ENCODE measurements at regions not wholly inside any gene's neighbourhood (a gene's known extent, or its start where the extent isn't known, plus 50 kb on each side); places are given as distances from the start of the nearest gene placed in this dataset.

DNA sequence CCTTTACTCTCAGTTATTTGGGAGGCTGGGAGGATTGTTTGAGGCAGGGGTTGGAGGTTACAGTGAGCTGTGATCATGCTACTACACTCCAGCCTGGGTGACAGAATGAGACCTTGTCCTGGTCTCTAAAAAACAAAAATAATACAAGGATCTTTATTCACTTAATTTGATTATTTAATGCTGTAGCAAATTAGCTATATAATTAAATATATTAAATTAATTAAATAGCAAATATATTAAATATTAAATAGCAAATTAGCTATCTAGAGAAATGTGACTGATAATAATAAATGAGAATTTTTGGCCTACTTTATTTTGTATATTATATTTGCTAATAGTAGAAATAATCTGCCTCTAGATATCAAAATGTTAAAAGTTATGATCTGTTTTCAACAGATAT, 298.8 kb upstream of the NAV3 start:
- TF ChIP-seq, protein P1, sequence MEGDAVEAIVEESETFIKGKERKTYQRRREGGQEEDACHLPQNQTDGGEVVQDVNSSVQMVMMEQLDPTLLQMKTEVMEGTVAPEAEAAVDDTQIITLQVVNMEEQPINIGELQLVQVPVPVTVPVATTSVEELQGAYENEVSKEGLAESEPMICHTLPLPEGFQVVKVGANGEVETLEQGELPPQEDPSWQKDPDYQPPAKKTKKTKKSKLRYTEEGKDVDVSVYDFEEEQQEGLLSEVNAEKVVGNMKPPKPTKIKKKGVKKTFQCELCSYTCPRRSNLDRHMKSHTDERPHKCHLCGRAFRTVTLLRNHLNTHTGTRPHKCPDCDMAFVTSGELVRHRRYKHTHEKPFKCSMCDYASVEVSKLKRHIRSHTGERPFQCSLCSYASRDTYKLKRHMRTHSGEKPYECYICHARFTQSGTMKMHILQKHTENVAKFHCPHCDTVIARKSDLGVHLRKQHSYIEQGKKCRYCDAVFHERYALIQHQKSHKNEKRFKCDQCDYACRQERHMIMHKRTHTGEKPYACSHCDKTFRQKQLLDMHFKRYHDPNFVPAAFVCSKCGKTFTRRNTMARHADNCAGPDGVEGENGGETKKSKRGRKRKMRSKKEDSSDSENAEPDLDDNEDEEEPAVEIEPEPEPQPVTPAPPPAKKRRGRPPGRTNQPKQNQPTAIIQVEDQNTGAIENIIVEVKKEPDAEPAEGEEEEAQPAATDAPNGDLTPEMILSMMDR (IDR thresholded peaks at IDR 0.05): no peak
- TF ChIP-seq POLR2A (IDR thresholded peaks at IDR 0.05): no peak

Measured in adrenal gland (tissue), 5 donors.